WTC11 (cell line): ENCODE measurements at regions not wholly inside any gene's neighbourhood (a gene's known extent, or its start where the extent isn't known, plus 50 kb on each side); places are given as distances from the start of the nearest gene placed in this dataset.

ENCODE experiments used
- ATAC-seq: fragments of 200-7000 bp; cut with Tn5 transposase; 2 replicates; pipeline ENCODE4 v1.10.0; 2021; ENCODE audit warnings: mild to moderate bottlenecking, moderate library complexity
- CTCF ChIA-PET: fragments of 300-600 bp; sonication (Branson Sonifier 250); formaldehyde crosslinking; loops from one replicate; lab custom pipeline; 2021; ENCODE audit warnings: antibody characterized with exemption; lab: Charles Lee
- POLR2A ChIA-PET: fragments of 350-600 bp; sonication (Branson Sonifier 250); formaldehyde crosslinking; loops from one replicate; lab custom pipeline; 2021; ENCODE audit warnings: antibody characterized with exemption; lab: Charles Lee
- DNase-seq: peaks from one replicate; pipeline ENCODE4 v3.0.0; 2021; ENCODE audit warnings: low spot score
- H3K27ac Mint-ChIP-seq: 2 replicates; pipeline ENCODE4 v1.8.0; 2021; ENCODE audit warnings: mixed read lengths
- H3K27me3 Mint-ChIP-seq: 2 replicates; pipeline ENCODE4 v1.8.0; 2021; ENCODE audit warnings: low read depth, mild to moderate bottlenecking, moderate library complexity, mixed read lengths
- H3K36me3 Mint-ChIP-seq: 2 replicates; pipeline ENCODE4 v1.8.0; 2021; ENCODE audit warnings: mixed read lengths
- H3K4me1 Mint-ChIP-seq: 2 replicates; pipeline ENCODE4 v1.8.0; 2022; ENCODE audit warnings: mixed read lengths
- H3K4me3 Mint-ChIP-seq: 2 replicates; pipeline ENCODE4 v1.8.0; 2021; ENCODE audit warnings: mild to moderate bottlenecking, moderate library complexity, mixed read lengths
- H3K9me3 Mint-ChIP-seq: 2 replicates; pipeline ENCODE4 v1.8.0; 2021; ENCODE audit warnings: mixed read lengths
- ATF1 ChIP-seq: sonication (generic); formaldehyde crosslinking; IDR thresholded peaks from 2 replicates; pipeline ENCODE4 v1.8.1; 2023; ENCODE audit warnings: mild to moderate bottlenecking, moderate library complexity, missing genetic modification reagents
- CREM ChIP-seq: sonication (generic); formaldehyde crosslinking; IDR thresholded peaks from 2 replicates; pipeline ENCODE4 v1.8.1; 2022; ENCODE audit warnings: mild to moderate bottlenecking, missing genetic modification reagents, moderate library complexity
- ELF4 ChIP-seq: sonication (generic); formaldehyde crosslinking; IDR thresholded peaks from 2 replicates; pipeline ENCODE4 v1.8.1; 2022; ENCODE audit warnings: low read depth, mild to moderate bottlenecking, moderate library complexity, missing genetic modification reagents
- FOXP1 ChIP-seq: sonication (generic); formaldehyde crosslinking; IDR thresholded peaks from 2 replicates; pipeline ENCODE4 v1.8.0; 2022; ENCODE audit warnings: missing genetic modification reagents, mild to moderate bottlenecking, moderate library complexity, borderline replicate concordance
- GABPB1 ChIP-seq: sonication (generic); formaldehyde crosslinking; IDR thresholded peaks from 2 replicates; pipeline ENCODE4 v1.8.1; 2023; ENCODE audit warnings: mild to moderate bottlenecking, missing genetic modification reagents
- GRHL2 ChIP-seq: fragments of 250-450 bp; sonication (Bioruptor Pico); IDR thresholded peaks from 2 replicates; pipeline ENCODE4 v1.8.0; 2022; ENCODE audit warnings: mild to moderate bottlenecking, moderate library complexity; ENCODE audit not compliant: insufficient replicate concordance, severe bottlenecking
- JAZF1 ChIP-seq: fragments of 250-450 bp; sonication (Bioruptor Pico); IDR thresholded peaks from 2 replicates; pipeline ENCODE4 v1.9.0; 2021; ENCODE audit warnings: moderate library complexity, mild to moderate bottlenecking, inconsistent platforms
- KAT7 ChIP-seq: sonication (generic); formaldehyde crosslinking; IDR thresholded peaks from 2 replicates; pipeline ENCODE4 v1.8.1; 2023; ENCODE audit warnings: missing genetic modification reagents, mild to moderate bottlenecking, borderline replicate concordance
- MXD4 ChIP-seq: fragments of 250-450 bp; sonication (Bioruptor Pico); IDR thresholded peaks from 2 replicates; pipeline ENCODE4 v1.8.0; 2021; ENCODE audit warnings: mild to moderate bottlenecking, moderate library complexity, borderline replicate concordance
- NR3C1 ChIP-seq: sonication (generic); formaldehyde crosslinking; conservative IDR thresholded peaks from 2 replicates; pipeline ENCODE4 v1.8.1; 2023; ENCODE audit warnings: low read depth, mild to moderate bottlenecking, missing genetic modification reagents
- PRRX2 ChIP-seq: fragments of 250-450 bp; sonication (Bioruptor Pico); IDR thresholded peaks from 2 replicates; pipeline ENCODE4 v1.8.0; 2021; ENCODE audit warnings: mild to moderate bottlenecking
- RORB ChIP-seq: fragments of 250-450 bp; sonication (Bioruptor Pico); IDR thresholded peaks from 2 replicates; pipeline ENCODE4 v1.9.0; 2021; ENCODE audit warnings: mild to moderate bottlenecking
- SOX15 ChIP-seq: fragments of 250-450 bp; sonication (Bioruptor Pico); IDR thresholded peaks from 2 replicates; pipeline ENCODE4 v1.9.0; 2021; ENCODE audit warnings: mild to moderate bottlenecking
- TCF7 ChIP-seq: sonication (generic); formaldehyde crosslinking; IDR thresholded peaks from 2 replicates; pipeline ENCODE4 v1.8.0; 2022; ENCODE audit warnings: mild to moderate bottlenecking, low read depth, missing genetic modification reagents, moderate library complexity
- ZBTB21 ChIP-seq: sonication (generic); formaldehyde crosslinking; IDR thresholded peaks from 2 replicates; pipeline ENCODE4 v1.8.1; 2023; ENCODE audit warnings: mild to moderate bottlenecking, missing genetic modification reagents, borderline replicate concordance
- ZNF232 ChIP-seq: sonication (generic); formaldehyde crosslinking; IDR thresholded peaks from 2 replicates; pipeline ENCODE4 v1.8.0; 2022; ENCODE audit warnings: mild to moderate bottlenecking, missing genetic modification reagents
- ZNF317 ChIP-seq: sonication (generic); formaldehyde crosslinking; IDR thresholded peaks from 2 replicates; pipeline ENCODE4 v1.8.1; 2023; ENCODE audit warnings: low read depth, mild to moderate bottlenecking, moderate library complexity, missing genetic modification reagents, borderline replicate concordance
- ZNF416 ChIP-seq: fragments of 250-450 bp; sonication (Bioruptor Pico); IDR thresholded peaks from 2 replicates; pipeline ENCODE4 v1.9.0; 2021; ENCODE audit warnings: mild to moderate bottlenecking, inconsistent platforms
- TF ChIP-seq, protein P1 (sequence below): sonication (generic); formaldehyde crosslinking; IDR thresholded peaks from 2 replicates; pipeline ENCODE4 v1.8.1; 2023; ENCODE audit warnings: mild to moderate bottlenecking, moderate library complexity, missing genetic modification reagents
- TF ChIP-seq, protein P2 (sequence below): fragments of 250-450 bp; sonication (Bioruptor Pico); IDR thresholded peaks from 2 replicates; pipeline ENCODE4 v1.8.0; 2021; ENCODE audit warnings: mild to moderate bottlenecking
- TF ChIP-seq, protein P3 (sequence below): sonication (generic); formaldehyde crosslinking; IDR thresholded peaks from 2 replicates; pipeline ENCODE4 v1.8.1; 2022; ENCODE audit warnings: missing genetic modification reagents, borderline replicate concordance
- TF ChIP-seq, protein P4 (sequence below): sonication (generic); formaldehyde crosslinking; IDR thresholded peaks from 2 replicates; pipeline ENCODE4 v1.8.1; 2022; ENCODE audit warnings: mild to moderate bottlenecking, missing genetic modification reagents, moderate library complexity, borderline replicate concordance
- TF ChIP-seq, protein P5 (sequence below): sonication (generic); formaldehyde crosslinking; IDR thresholded peaks from 2 replicates; pipeline ENCODE4 v1.8.0; 2023; ENCODE audit warnings: missing genetic modification reagents
- TF ChIP-seq, protein P6 (sequence below): fragments of 250-450 bp; sonication (Bioruptor Pico); IDR thresholded peaks from 2 replicates; pipeline ENCODE4 v1.9.0; 2021; ENCODE audit warnings: mild to moderate bottlenecking, borderline replicate concordance

DNA sequence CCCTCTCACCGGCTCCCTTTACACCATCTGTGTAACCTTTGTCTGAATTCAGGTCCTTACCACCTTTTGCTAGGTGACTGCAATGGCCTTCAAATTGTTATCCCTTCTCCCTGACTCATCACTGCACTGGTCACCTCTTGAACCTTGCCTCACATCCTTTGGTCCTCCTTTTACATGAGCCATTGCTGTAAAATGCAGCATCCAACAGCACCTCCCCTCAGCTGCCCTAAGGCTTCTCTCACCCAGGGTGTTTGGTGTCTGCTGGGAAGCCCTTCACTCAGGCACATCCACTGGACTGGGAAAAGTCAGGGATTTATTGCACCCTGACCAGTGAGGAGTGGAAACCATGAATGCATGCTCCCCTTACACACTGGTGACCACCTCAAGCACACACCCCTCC is 192.5 kb upstream of the GATB start (continued):
- TF ChIP-seq NR3C1 (CRISPR knock-in tag): no peak
- TF ChIP-seq MXD4 (CRISPR knock-in tag): no peak
- no peak for TF ChIP-seq KAT7 (CRISPR knock-in tag)
- no peak for TF ChIP-seq ZNF317 (CRISPR knock-in tag)
- TF ChIP-seq PRRX2: no peak
- TF ChIP-seq, protein P1, sequence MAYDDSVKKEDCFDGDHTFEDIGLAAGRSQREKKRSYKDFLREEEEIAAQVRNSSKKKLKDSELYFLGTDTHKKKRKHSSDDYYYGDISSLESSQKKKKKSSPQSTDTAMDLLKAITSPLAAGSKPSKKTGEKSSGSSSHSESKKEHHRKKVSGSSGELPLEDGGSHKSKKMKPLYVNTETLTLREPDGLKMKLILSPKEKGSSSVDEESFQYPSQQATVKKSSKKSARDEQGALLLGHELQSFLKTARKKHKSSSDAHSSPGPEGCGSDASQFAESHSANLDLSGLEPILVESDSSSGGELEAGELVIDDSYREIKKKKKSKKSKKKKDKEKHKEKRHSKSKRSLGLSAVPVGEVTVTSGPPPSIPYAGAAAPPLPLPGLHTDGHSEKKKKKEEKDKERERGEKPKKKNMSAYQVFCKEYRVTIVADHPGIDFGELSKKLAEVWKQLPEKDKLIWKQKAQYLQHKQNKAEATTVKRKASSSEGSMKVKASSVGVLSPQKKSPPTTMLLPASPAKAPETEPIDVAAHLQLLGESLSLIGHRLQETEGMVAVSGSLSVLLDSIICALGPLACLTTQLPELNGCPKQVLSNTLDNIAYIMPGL (CRISPR knock-in tag): no peak
- TF ChIP-seq, protein P2, sequence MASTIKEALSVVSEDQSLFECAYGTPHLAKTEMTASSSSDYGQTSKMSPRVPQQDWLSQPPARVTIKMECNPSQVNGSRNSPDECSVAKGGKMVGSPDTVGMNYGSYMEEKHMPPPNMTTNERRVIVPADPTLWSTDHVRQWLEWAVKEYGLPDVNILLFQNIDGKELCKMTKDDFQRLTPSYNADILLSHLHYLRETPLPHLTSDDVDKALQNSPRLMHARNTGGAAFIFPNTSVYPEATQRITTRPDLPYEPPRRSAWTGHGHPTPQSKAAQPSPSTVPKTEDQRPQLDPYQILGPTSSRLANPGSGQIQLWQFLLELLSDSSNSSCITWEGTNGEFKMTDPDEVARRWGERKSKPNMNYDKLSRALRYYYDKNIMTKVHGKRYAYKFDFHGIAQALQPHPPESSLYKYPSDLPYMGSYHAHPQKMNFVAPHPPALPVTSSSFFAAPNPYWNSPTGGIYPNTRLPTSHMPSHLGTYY: no peak
- no peak for TF ChIP-seq ELF4 (CRISPR knock-in tag)
- TF ChIP-seq ZNF232 (CRISPR knock-in tag): no peak
- no peak for TF ChIP-seq SOX15
- TF ChIP-seq JAZF1 (CRISPR knock-in tag): no peak
- no peak for TF ChIP-seq GRHL2 (CRISPR knock-in tag)
- TF ChIP-seq, protein P3, sequence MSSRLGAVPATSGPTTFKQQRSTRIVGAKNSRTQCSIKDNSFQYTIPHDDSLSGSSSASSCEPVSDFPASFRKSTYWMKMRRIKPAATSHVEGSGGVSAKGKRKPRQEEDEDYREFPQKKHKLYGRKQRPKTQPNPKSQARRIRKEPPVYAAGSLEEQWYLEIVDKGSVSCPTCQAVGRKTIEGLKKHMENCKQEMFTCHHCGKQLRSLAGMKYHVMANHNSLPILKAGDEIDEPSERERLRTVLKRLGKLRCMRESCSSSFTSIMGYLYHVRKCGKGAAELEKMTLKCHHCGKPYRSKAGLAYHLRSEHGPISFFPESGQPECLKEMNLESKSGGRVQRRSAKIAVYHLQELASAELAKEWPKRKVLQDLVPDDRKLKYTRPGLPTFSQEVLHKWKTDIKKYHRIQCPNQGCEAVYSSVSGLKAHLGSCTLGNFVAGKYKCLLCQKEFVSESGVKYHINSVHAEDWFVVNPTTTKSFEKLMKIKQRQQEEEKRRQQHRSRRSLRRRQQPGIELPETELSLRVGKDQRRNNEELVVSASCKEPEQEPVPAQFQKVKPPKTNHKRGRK (CRISPR knock-in tag): no peak
- no peak for TF ChIP-seq FOXP1 (CRISPR knock-in tag)
- no peak for TF ChIP-seq ATF1 (CRISPR knock-in tag)
- TF ChIP-seq TCF7 (CRISPR knock-in tag): no peak

DNA sequence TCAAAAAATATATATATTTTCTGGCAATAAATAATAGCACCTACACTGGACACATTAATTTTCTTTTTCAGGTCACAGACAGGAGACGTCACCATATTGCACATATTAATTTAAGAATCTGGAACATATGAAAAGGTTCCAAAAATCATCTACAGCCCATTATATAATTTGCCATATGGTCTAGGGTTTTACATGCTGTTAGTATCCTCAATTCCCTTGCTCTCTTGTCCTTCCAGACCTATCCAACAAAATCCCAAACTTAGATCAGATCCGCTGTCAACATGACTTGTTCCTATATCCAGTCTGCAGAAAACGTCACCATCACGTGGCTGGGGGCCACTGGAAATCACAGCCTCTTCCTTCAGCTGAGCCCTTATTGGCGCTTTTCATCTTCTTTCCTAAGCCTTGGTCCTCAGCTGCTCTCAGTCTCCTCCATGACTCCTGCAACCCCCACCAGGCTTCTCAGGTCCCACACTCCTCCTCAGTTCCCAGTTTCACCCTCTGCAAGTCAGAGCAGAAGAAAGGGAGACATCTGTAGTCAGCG is 192.0 kb upstream of the GATB start:
- H3K4me3 Mint-ChIP-seq: no peak overlapping the region
- H3K9me3 Mint-ChIP-seq: peaks cover 19% of the 10 kb centered on the region
- POLR2A ChIA-PET: no interaction called here
- CTCF ChIA-PET: no interaction called here
- DNase-seq: no peak
- no peaks in the 10 kb centered on the region for H3K27me3 Mint-ChIP-seq
- peaks cover 20% of the 10 kb centered on the region for H3K4me1 Mint-ChIP-seq
- H3K27ac Mint-ChIP-seq: no peak overlapping the region
- ATAC-seq: no peak
- peaks cover 6% of the 10 kb centered on the region for H3K36me3 Mint-ChIP-seq
- TF ChIP-seq ATF1 (CRISPR knock-in tag) (no peak), GABPB1 (no peak), ZNF416 (CRISPR knock-in tag) (no peak), ZBTB21 (CRISPR knock-in tag) (no peak), RORB (CRISPR knock-in tag) (no peak), CREM (CRISPR knock-in tag) (no peak)
- TF ChIP-seq, protein P4, sequence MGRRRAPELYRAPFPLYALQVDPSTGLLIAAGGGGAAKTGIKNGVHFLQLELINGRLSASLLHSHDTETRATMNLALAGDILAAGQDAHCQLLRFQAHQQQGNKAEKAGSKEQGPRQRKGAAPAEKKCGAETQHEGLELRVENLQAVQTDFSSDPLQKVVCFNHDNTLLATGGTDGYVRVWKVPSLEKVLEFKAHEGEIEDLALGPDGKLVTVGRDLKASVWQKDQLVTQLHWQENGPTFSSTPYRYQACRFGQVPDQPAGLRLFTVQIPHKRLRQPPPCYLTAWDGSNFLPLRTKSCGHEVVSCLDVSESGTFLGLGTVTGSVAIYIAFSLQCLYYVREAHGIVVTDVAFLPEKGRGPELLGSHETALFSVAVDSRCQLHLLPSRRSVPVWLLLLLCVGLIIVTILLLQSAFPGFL: no peak
- TF ChIP-seq, protein P5, sequence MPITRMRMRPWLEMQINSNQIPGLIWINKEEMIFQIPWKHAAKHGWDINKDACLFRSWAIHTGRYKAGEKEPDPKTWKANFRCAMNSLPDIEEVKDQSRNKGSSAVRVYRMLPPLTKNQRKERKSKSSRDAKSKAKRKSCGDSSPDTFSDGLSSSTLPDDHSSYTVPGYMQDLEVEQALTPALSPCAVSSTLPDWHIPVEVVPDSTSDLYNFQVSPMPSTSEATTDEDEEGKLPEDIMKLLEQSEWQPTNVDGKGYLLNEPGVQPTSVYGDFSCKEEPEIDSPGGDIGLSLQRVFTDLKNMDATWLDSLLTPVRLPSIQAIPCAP (CRISPR knock-in tag): no peak
- TF ChIP-seq, protein P6, sequence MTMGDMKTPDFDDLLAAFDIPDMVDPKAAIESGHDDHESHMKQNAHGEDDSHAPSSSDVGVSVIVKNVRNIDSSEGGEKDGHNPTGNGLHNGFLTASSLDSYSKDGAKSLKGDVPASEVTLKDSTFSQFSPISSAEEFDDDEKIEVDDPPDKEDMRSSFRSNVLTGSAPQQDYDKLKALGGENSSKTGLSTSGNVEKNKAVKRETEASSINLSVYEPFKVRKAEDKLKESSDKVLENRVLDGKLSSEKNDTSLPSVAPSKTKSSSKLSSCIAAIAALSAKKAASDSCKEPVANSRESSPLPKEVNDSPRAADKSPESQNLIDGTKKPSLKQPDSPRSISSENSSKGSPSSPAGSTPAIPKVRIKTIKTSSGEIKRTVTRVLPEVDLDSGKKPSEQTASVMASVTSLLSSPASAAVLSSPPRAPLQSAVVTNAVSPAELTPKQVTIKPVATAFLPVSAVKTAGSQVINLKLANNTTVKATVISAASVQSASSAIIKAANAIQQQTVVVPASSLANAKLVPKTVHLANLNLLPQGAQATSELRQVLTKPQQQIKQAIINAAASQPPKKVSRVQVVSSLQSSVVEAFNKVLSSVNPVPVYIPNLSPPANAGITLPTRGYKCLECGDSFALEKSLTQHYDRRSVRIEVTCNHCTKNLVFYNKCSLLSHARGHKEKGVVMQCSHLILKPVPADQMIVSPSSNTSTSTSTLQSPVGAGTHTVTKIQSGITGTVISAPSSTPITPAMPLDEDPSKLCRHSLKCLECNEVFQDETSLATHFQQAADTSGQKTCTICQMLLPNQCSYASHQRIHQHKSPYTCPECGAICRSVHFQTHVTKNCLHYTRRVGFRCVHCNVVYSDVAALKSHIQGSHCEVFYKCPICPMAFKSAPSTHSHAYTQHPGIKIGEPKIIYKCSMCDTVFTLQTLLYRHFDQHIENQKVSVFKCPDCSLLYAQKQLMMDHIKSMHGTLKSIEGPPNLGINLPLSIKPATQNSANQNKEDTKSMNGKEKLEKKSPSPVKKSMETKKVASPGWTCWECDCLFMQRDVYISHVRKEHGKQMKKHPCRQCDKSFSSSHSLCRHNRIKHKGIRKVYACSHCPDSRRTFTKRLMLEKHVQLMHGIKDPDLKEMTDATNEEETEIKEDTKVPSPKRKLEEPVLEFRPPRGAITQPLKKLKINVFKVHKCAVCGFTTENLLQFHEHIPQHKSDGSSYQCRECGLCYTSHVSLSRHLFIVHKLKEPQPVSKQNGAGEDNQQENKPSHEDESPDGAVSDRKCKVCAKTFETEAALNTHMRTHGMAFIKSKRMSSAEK (CRISPR knock-in tag): no peak
- TF ChIP-seq, protein P1 (CRISPR knock-in tag): no peak
